ENCODE measurements at regions not wholly inside any gene's neighbourhood (a gene's known extent, or its start where the extent isn't known, plus 50 kb on each side); places are given as distances from the start of the nearest gene placed in this dataset.

DNA sequence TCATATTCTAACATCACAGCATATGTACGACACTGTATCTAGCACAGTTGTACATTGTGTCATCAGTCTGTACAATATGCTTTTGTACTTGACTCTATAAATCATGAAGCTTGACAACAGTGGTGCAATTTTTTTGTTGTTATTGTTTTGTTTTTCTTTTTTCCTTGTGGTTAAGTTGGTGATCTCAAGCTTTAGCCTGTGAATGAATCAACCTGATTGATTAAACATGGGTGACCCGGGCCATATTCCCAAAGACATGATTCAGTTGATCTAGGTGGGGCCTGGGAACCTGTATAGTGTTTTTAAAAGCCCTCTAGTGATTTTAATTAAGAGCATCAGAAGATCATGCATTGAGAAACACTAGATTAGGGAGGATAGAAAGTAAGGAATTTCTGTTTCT is 101.8 kb upstream of the AADACL2 start:
- FAIRE-seq = no peak
- CTCF ChIA-PET (ENCODE audit: partially characterized antibody) = no interaction called here

More for the DNA sequence above, 101.8 kb upstream of the AADACL2 start:
- no peak overlapping the region for H3K9ac ChIP-seq (replicated peaks in 1 of 4; ENCODE audit: extremely low read depth in 1 of 4, low read depth in 3 of 4, low read length in 3 of 4)
- no peak overlapping the region for H3K4ac ChIP-seq (replicated peaks; ENCODE audit: insufficient read length, low read depth, low read length)
- no peak for TF ChIP-seq SIN3A (conservative IDR thresholded peaks at IDR 0.05 in 1 of 2, IDR thresholded peaks at IDR 0.05 in 1 of 2; ENCODE audit: low read depth in 1 of 2, low read length in 2 of 2)
- TF ChIP-seq ATF3 (IDR thresholded peaks at IDR 0.05; ENCODE audit: insufficient read depth, low read depth, low read length) = no peak
- no peak for TF ChIP-seq KDM5A (IDR thresholded peaks at IDR 0.05; ENCODE audit: low read length)
- no peak for TF ChIP-seq CEBPB (IDR thresholded peaks at IDR 0.05; ENCODE audit: low read depth, low read length)
- no peak for TF ChIP-seq BCL11A (IDR thresholded peaks at IDR 0.05; ENCODE audit: low read depth in 2 of 2, low read length in 2 of 2)
- TF ChIP-seq HDAC6 (IDR thresholded peaks at IDR 0.05; ENCODE audit: low read depth, low read length) = no peak
- H2AK5ac ChIP-seq (ENCODE audit: low read depth, low read length) = no peak overlapping the region
- H2BK12ac ChIP-seq (ENCODE audit: low read depth, low read length) = no peak overlapping the region
- H3K27ac ChIP-seq (ENCODE audit: low read depth, low read length) = no peak overlapping the region
- H4K20me1 ChIP-seq (replicated peaks in 1 of 2; ENCODE audit: control insufficient read depth in 1 of 2, insufficient read depth in 2 of 2, low read length in 2 of 2) = no peaks in the 10 kb centered on the region
- no peaks in the 10 kb centered on the region for H3K23me2 ChIP-seq (ENCODE audit: low read depth, low read length)
- H4K5ac ChIP-seq (ENCODE audit: insufficient read length, low read depth, low read length) = no peak overlapping the region
- no peak overlapping the region for H2BK15ac ChIP-seq (ENCODE audit: low read length)
- no peaks in the 10 kb centered on the region for H3K4me1 ChIP-seq (replicated peaks in 1 of 4; ENCODE audit: control insufficient read depth in 3 of 4, insufficient read depth in 4 of 4, low read length in 3 of 4)
- H3K56ac ChIP-seq (replicated peaks; ENCODE audit: insufficient read length, low read depth, low read length) = no peak overlapping the region
- H3K27me3 ChIP-seq (replicated peaks in 1 of 4; ENCODE audit: control insufficient read depth in 3 of 4, extremely low read depth in 1 of 4, insufficient read depth in 3 of 4, low read length in 3 of 4) = no peaks in the 10 kb centered on the region
- no peak overlapping the region for H3K4me3 ChIP-seq (ENCODE audit: extremely low read depth in 1 of 4, insufficient read depth in 2 of 4, low read depth in 3 of 4, low read length in 4 of 4)
- H2BK20ac ChIP-seq (ENCODE audit: low read length) = no peak overlapping the region
- no peak overlapping the region for H3K18ac ChIP-seq (ENCODE audit: extremely low read depth, low read length)
- H2BK5ac ChIP-seq (ENCODE audit: low read depth, low read length) = no peak overlapping the region
- DNase-seq (ENCODE audit: low read depth in 1 of 2, low spot score in 2 of 2) = no peak
- no peak overlapping the region for H3K4me2 ChIP-seq (ENCODE audit: insufficient read depth in 1 of 2, low read depth in 2 of 2, low read length in 2 of 2)
- POLR2A ChIA-PET (ENCODE audit: partially characterized antibody) = no interaction called here
- no peak overlapping the region for H3K23ac ChIP-seq (ENCODE audit: insufficient read length)
- H4K8ac ChIP-seq (ENCODE audit: extremely low read depth, insufficient read depth, low read length) = no peak overlapping the region
- no peaks in the 10 kb centered on the region for H3K79me1 ChIP-seq (ENCODE audit: low read depth, low read length)
- H3K36me3 ChIP-seq (ENCODE audit: control insufficient read depth in 2 of 4, insufficient read depth in 4 of 4, low read length in 3 of 4) = no peaks in the 10 kb centered on the region
- no peak overlapping the region for H4K91ac ChIP-seq (replicated peaks; ENCODE audit: insufficient read length, low read length)
- no peaks in the 10 kb centered on the region for H3K79me2 ChIP-seq (ENCODE audit: control insufficient read depth in 1 of 2, insufficient read depth in 2 of 2, low read length in 2 of 2)
- WGBS, 2 experiments (ENCODE audit: extremely low coverage in 1 of 2, insufficient coverage in 1 of 2, insufficient read length in 1 of 2, insufficient replicate concordance in 2 of 2, low coverage in 1 of 2, low lambda C conversion rate in 2 of 2, missing lambda C conversion rate in 1 of 2) = 89% methylated on average over 2 of the region's 2 CpGs; no CpG with 5 or more reads in 1 of the 2 experiments
- 0 out of 4 replicates have a peak, but pooled peaks cover 0 to 3% of the 10 kb centered on the region in 2 experiments for H3K9me3 ChIP-seq (ENCODE audit: insufficient read depth in 2 of 2, low read depth in 1 of 2, low read length in 1 of 2)
- no peak overlapping the region for H2BK120ac ChIP-seq (replicated peaks; ENCODE audit: low read depth, low read length)
- H2AFZ ChIP-seq (ENCODE audit: low read length) = no peak overlapping the region
- no peak overlapping the region for H3K14ac ChIP-seq (ENCODE audit: insufficient read length)
